ENCODE measurements at regions not wholly inside any gene's neighbourhood (a gene's known extent, or its start where the extent isn't known, plus 50 kb on each side); places are given as distances from the start of the nearest gene placed in this dataset.

DNA sequence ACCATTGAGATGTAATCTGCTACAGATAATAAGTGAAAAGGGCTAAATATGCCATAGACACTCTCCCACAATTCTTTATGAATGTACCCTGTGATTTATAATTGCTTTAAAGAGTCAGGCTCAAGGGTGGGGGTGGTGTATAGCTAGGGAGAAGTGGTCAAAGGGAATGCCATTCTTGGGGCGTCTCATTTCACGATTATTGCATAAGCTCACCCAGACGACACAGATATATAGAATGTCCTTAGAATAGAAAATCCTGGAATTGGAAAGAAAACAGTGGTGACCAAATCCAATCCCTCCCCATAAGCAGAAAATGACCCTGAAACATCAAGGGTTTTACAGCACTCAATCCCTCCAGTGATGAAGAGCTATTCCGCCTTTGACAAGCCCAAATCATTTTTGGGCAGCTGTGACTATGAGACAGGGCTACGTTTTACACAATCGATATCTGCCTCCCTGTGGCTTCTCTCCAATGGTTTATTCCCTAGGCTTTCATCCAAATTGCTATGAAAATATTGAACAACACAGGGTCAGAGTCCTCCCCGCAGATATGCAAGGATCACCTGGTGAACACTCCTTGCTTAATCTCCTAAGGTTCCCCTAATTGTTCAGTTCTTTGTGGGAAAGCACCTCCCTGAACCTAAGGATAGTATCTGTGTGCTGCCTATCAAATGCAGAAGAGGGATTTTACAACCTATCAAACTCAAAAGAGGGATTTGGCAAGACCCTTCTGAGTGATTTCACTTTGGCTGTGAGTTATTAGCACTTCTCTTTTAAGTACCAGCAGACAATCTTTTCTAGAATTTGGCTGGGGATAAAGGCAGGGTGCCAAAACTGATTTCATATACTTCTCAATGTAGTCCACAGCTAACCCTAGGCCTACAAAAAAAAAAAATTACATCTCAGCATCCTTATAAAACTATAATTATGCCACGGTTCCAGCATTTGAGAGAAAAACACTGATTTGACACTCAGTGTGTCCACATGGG, 144.9 kb upstream of the CDH6 start:
- no peak for DNase-seq (ENCODE audit: low read depth)

DNA sequence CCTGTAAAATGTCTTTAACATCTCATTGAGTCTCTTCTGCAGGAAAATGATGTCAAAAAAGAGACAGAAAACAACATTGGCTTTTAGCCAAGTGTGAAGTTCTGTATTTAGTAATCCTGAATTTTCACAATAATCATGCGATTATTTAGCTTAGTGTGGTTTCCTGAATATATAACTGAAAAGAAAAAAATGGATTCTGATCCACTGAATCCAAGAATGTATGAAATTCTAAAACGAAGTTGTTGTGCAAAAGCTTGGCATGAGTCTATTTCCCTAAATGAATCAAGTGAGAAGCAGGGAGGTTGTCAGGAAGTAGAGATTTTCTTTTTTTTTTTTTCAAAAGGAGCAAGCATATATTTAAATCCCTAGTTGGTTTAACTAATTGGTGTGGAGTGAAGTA, 145.9 kb upstream of the CDH6 start:
- DNase-seq (ENCODE audit: low read depth): no peak

DNA sequence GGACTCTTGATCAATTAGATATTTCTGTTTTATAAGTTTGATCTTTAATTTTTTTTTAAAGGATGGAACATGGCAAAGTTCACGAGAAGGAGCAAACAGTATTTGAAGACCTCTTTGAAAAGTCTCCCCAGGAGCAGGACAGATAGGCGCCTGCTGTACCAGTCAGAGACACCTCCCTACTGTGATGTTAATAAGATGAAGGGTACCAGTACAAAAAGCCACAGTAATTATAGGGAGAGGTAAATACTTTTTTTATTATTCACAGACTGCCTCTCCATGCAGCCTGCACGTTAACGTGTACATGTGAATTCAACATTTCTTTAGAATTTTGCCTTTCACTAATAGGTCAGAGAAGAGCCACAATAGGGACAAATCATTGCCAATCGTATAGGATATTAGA, 146.5 kb upstream of the CDH6 start:
- no peak for DNase-seq (ENCODE audit: low read depth)

DNA sequence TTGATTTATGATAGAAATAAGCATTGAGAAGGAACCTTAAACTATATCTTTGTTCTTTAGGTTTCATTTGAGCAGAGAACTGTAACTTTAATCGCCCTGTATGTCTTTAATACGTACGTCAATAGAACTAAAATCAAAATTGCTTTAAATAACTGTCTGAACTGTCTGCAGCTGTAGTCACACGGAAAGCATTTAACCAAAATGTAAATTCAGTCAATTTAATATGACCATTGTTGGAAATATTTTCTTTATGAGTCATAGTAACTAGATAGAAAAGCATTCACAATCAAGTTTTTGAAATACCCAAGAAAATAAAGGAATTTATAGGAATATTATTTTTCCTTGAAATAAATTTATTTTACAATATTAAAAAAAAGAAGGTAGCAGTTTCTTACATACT, 157.1 kb upstream of the CDH6 start:
- no peak for DNase-seq (ENCODE audit: low read depth)

DNA sequence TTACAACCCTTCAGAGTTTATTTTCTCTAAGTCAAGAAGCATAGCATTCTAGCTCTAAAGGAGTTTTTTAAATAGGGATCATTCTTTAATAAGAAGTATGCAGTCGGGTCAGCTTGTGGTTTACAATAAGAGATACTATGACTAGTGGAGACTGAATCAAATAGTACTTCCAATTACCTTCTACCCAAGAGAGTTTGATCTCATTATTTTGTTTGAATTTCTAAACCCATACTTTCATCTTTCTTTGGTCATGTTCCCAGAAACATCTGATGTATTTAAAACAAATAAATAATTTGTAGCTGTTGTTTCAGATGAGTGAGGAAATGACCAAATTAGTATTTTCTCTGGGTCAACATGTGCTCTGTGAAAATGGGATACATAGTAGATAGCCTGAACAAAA, 160.2 kb upstream of the CDH6 start:
- DNase-seq (ENCODE audit: low read depth): no peak

DNA sequence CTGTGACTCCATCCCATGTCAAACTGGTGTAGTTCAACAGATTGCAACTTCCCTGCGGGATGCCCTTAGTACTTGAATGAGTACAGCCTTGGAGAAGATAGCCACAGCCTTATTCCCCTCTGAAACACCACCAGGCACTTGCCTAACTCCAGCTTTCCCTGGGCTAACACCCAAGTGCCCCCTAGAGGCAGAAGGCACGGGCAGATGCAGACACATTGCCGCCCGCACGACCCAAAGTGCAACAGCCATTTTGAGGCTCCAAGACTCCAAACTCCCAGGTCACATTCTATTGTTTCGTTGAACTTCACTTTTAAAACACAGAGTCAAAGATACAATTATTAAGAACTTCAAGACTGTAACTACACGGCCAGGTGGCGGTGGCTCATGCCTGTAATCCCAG, 163.6 kb upstream of the CDH6 start:
- DNase-seq (ENCODE audit: low read depth): no peak

- no peak for DNase-seq (ENCODE audit: low read depth)
Observed at GRCh38 chr5:31027721-31028120, 165.8 kb upstream of the CDH6 start.

- no peak for DNase-seq (ENCODE audit: low read depth)
Observed at GRCh38 chr5:31023105-31023504, 170.4 kb upstream of the CDH6 start.

GRCh38 chr5:31021181-31021624, 172.3 kb upstream of the CDH6 start:
- no peak for DNase-seq (ENCODE audit: low read depth)

- DNase-seq (ENCODE audit: low read depth): no peak
Observed at GRCh38 chr5:31008231-31008630, 185.3 kb upstream of the CDH6 start.

GRCh38 chr5:31007672-31008071, 185.8 kb upstream of the CDH6 start:
- no peak for DNase-seq (ENCODE audit: low read depth)

DNA sequence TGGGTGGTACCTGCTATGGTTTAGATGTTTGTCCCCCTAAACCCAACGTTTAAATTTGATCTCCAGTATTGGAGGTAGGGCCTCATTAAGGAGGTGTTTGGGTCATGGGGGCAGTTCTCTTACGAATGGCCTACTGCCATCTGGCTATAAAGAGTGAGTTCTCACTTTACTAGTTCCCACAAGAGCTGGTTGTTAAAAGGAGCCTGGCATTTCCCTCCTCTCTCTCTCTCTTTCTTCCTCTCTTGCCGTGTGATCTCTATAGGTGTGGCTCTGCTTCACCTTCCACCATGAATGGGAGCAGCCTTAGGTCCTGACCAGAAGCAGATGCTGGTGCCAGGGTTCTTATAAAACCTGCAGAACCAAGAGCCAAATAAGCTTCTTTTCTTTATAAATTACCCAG, 193.2 kb upstream of the CDH6 start:
- DNase-seq (ENCODE audit: low read depth): no peak

DNA sequence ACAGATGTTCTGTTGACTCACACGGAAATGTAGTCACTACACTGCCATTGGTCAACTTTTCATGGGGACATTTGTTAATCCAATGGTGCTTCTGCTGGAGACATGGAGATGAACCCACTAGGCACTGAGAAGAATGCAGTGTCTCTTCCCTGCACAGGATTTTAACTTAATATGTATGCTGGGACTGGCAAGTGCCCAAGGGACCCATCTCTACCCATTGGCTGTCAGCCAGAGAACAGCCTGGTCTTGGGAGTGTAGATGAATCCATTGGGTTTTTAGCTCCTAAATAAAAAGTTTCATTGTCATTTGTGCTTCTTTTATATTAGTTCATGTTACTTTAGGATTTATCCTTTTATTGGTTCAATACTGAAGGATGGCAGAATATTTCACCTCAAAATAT, 195.8 kb upstream of the CDH6 start:
- DNase-seq (ENCODE audit: low read depth): no peak

GRCh38 chr5:30994902-30995301, 198.6 kb upstream of the CDH6 start:
- DNase-seq (ENCODE audit: low read depth): no peak

DNA sequence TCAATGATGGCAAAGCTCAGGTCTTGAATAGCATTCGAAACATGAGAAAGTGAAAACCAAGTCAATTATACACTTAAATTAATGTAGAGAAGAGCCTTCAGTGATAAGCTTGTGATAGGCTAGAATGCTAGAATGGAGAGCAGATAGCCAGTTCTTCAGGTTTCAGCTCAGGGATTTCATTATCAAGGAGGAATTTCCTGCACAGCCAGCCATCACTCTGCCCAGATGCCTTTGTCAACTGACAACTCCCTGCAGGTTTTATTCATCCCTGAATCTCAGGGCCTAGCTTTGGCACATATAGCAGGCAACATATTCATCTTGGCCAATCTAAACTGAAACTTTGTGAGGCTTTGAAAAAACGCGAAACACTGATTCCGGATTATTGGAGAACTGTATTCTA, 199.3 kb upstream of the CDH6 start:
- no peak for DNase-seq (ENCODE audit: low read depth)

DNA sequence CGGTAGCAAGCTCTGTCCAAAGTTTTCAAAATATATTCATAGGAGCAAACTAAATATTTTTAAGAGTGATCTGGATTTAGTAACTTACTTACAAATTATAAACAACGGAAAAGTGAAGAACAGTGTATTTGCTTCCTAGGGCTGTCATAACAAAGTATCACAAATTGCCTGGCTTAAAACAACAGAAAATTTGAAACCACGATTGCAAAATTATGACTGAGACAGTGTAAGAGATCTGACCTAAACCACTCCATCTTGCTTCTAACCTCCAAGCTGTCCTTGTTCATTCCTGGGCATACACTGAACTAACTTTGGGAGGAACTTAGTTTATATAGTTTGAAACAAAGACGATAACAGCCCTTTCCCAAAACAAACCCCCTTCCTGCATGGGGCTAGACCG, 202.0 kb upstream of the CDH6 start:
- no peak for DNase-seq (ENCODE audit: low read depth)

GRCh38 chr5:30981576-30981975, 211.9 kb upstream of the CDH6 start:
- DNase-seq (ENCODE audit: low read depth): no peak

GRCh38 chr5:30968971-30969370, 224.5 kb upstream of the CDH6 start:
- DNase-seq (ENCODE audit: low read depth): no peak

DNA sequence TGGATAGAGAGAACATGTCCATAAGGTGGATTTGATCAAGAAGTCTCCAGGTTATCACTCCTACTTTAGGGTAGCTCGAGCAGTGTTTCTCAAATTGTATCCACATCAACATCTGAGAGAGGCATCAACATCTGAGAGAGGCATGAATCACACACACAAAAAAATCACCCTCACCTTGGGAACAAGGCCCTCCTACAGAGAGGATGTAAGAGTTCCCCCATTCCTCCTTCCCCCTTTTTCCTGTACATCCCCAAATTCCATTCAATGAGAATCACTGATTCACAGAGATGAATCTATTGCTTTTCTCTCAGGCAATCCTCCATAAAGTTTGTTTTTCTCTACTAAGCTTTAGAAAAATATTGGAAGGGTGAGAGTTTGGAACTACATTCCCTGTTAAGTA, 233.4 kb upstream of the CDH6 start:
- no peak for DNase-seq (ENCODE audit: low read depth)

- no peak for DNase-seq (ENCODE audit: low read depth)
Observed at GRCh38 chr5:30959238-30959637, 234.2 kb upstream of the CDH6 start.

- DNase-seq (ENCODE audit: low read depth): no peak
Observed at GRCh38 chr5:30957591-30957990, 235.9 kb upstream of the CDH6 start.

- DNase-seq (ENCODE audit: low read depth): no peak
Observed at GRCh38 chr5:30956251-30956650, 237.2 kb upstream of the CDH6 start.

GRCh38 chr5:30937070-30937469, 256.4 kb upstream of the CDH6 start:
- no peak for DNase-seq (ENCODE audit: low read depth)

DNA sequence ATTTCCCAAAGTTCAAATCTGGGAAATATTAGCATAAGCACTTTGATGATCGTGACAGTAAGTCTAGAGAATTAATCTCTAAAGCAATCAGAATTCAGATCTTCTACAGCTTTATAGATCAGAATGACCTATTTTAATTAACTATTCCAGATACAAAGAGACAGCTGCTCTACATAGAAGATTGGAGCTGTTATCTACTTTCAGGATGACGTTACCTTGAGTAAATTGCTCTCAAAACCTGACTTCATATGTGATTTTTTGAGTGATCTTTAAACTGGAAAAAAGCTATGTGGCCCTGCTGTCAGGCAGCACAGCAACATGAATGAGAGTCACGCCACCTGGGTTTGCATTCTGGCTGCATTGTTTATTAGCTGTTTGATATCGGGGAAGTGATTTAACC, 259.9 kb upstream of the CDH6 start:
- no peak for DNase-seq (ENCODE audit: low read depth)
